Body of pancreas (tissue), 4 donors: ENCODE measurements at regions not wholly inside any gene's neighbourhood (a gene's known extent, or its start where the extent isn't known, plus 50 kb on each side); places are given as distances from the start of the nearest gene placed in this dataset.

Experiments
- POLR2A ChIP-seq, 3 donors: fragments of 450-650 bp; IDR thresholded peaks; one replicate each; pipeline ENCODE4 v1.6.1; 2016; ENCODE audit warnings: antibody characterized with exemption in 3 of 3, mild to moderate bottlenecking in 2 of 3
- TF ChIP-seq, protein P1 (sequence below), 7 experiments: fragments of 450-650 bp in 4 of 7; fragments of 200-600 bp in 3 of 7; sonication (generic) in 3 of 7; IDR thresholded peaks; one replicate each; pipeline ENCODE4 v1.5.1; 2016 to 2019; ENCODE audit warnings: antibody characterized with exemption in 7 of 7

DNA sequence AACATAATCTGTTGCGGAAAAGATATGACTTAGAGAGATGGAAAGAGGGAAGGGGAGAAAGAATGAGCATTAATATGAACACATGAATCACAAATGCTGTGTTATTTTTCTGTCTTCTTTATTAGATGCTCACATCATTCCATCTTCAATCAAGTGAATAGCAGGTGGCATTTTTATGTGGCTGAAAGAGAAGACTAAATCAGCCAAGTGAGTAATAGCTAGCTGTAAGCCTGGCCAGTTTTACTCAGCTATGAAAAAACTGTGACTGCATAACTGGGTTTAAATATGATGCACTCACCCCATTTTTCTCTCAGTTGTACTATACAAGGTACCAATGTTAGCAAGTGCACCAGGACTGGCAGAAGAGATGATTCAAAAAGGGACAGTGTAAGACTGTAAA lies 571.1 kb downstream of the JRKL start:
- TF ChIP-seq, protein P1, sequence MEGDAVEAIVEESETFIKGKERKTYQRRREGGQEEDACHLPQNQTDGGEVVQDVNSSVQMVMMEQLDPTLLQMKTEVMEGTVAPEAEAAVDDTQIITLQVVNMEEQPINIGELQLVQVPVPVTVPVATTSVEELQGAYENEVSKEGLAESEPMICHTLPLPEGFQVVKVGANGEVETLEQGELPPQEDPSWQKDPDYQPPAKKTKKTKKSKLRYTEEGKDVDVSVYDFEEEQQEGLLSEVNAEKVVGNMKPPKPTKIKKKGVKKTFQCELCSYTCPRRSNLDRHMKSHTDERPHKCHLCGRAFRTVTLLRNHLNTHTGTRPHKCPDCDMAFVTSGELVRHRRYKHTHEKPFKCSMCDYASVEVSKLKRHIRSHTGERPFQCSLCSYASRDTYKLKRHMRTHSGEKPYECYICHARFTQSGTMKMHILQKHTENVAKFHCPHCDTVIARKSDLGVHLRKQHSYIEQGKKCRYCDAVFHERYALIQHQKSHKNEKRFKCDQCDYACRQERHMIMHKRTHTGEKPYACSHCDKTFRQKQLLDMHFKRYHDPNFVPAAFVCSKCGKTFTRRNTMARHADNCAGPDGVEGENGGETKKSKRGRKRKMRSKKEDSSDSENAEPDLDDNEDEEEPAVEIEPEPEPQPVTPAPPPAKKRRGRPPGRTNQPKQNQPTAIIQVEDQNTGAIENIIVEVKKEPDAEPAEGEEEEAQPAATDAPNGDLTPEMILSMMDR (IDR thresholded peaks at IDR 0.05) = no peak
- TF ChIP-seq POLR2A (IDR thresholded peaks at IDR 0.05) = no peak
